ENCODE measurements at regions not wholly inside any gene's neighbourhood (a gene's known extent, or its start where the extent isn't known, plus 50 kb on each side); places are given as distances from the start of the nearest gene placed in this dataset.

- DNase-seq (ENCODE audit: low read depth, low spot score) (no peak), FAIRE-seq (no peak)
- intact Hi-C loops (cut with micrococcal nuclease) (no loop called here), dilution Hi-C loops (cut with MboI; ENCODE audit: extremely low pct_ligation_motif_present, low sequenced_read_pairs) (no loop called here)
- Histone ChIP-seq H3K36me3 (ENCODE audit: control insufficient read depth in 2 of 2, extremely low read depth in 1 of 2, insufficient read depth in 2 of 2, low read length in 2 of 2) (no peaks in the 10 kb centered on the region), H3K27ac (ENCODE audit: insufficient read depth, low read depth, low read length) (no peak overlapping the region), H3K27me3 (ENCODE audit: control insufficient read depth in 2 of 2, insufficient read depth in 2 of 2, low read length in 2 of 2) (no peaks in the 10 kb centered on the region), H4K20me1 (replicated peaks; ENCODE audit: control insufficient read depth, extremely low read depth, insufficient read depth, low read length) (no peaks in the 10 kb centered on the region), H3K9me1 (replicated peaks; ENCODE audit: control insufficient read depth, extremely low read depth, insufficient read depth, low read length) (no peaks in the 10 kb centered on the region), H3K9me3 (replicated peaks; ENCODE audit: control insufficient read depth, insufficient read depth, low read length) (no peaks in the 10 kb centered on the region), H3K4me1 (ENCODE audit: control insufficient read depth, extremely low read depth, insufficient read depth, low read length) (no peaks in the 10 kb centered on the region), H3K9ac (replicated peaks; ENCODE audit: extremely low read depth, insufficient read depth, low read length) (no peak overlapping the region), H3K79me2 (ENCODE audit: control insufficient read depth, insufficient read depth, low read length) (no peaks in the 10 kb centered on the region), H3K4me3 (replicated peaks in 1 of 3; ENCODE audit: insufficient read depth in 1 of 3, low read depth in 1 of 3, low read length in 3 of 3) (no peak overlapping the region), H3K4me2 (ENCODE audit: insufficient read depth, low read length) (no peak overlapping the region), H2AFZ (ENCODE audit: low read depth, low read length) (no peak overlapping the region)
- TF ChIP-seq FOS (IDR thresholded peaks at IDR 0.05; ENCODE audit: borderline replicate concordance, insufficient read depth, low read length) (no peak), EZH2 (IDR thresholded peaks at IDR 0.05; ENCODE audit: borderline replicate concordance, low read depth, low read length, severe bottlenecking) (no peak), MAX (IDR thresholded peaks at IDR 0.05; ENCODE audit: insufficient read depth, insufficient read length) (no peak), POLR2A (IDR thresholded peaks at IDR 0.05; ENCODE audit: low read depth, low read length) (no peak), MYC (IDR thresholded peaks at IDR 0.05; ENCODE audit: low read depth, low read length) (no peak), POLR2AphosphoS5 (IDR thresholded peaks at IDR 0.05; ENCODE audit: insufficient read depth, low read depth, low read length) (no peak), CTCF (IDR thresholded peaks at IDR 0.05; ENCODE audit: extremely low read depth in 1 of 2, insufficient read depth in 1 of 2, low read depth in 1 of 2, low read length in 2 of 2) (no peak), JUN (IDR thresholded peaks at IDR 0.05; ENCODE audit: borderline replicate concordance, insufficient read depth, insufficient read length, low read depth) (no peak), GATA2 (IDR thresholded peaks at IDR 0.05; ENCODE audit: insufficient read depth, insufficient read length, low read depth, low read length) (no peak)
- POLR2A ChIA-PET, result no interaction called here
- CTCF ChIA-PET, result no interaction called here
- BruUV-seq (replicated peaks), result no TSS peak
Observed at GRCh38 chr5:156181656-156182055, 145.3 kb upstream of the SGCD start.

Data from endothelial cell of umbilical vein (primary cell).